ENCODE measurements at regions not wholly inside any gene's neighbourhood (a gene's known extent, or its start where the extent isn't known, plus 50 kb on each side); places are given as distances from the start of the nearest gene placed in this dataset.
"Not testable (repeated sequence)": the region's sequence is repeated elsewhere in the genome, so short reads cannot be mapped to it uniquely, and the experiment has no call there.

DNA sequence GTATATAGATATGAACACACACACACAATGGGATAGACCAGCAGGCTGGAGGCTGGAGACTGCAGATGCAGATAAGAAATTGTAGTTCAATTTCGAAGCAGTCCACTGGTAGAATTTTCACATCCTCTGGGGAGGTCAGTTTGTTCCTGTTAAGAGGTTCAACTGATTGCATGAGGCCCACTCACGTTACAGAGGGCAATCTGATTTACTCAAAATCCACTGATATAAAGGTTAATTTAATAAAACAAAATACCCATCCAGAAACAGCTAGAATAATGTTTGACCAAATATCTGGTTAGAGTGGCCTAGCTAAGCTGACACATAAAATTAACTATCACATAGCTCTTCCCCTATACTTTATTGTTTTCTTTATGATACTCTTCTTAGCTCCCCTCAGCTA, 162.9 kb upstream of the SMIM30 start:
- no peaks in the 10 kb centered on the region for H3K36me3 ChIP-seq (ENCODE audit: control insufficient read depth in 1 of 2, insufficient read depth in 2 of 2, low read length in 2 of 2)
- DNase-seq, result no peak
- H3K9me3 ChIP-seq (ENCODE audit: insufficient read depth, low read depth, low read length), result no peaks in the 10 kb centered on the region
- no peaks in the 10 kb centered on the region for H3K79me2 ChIP-seq (ENCODE audit: control insufficient read depth, insufficient read depth, low read length, poor library complexity)
- no peak overlapping the region for H2BK120ac ChIP-seq (ENCODE audit: insufficient read depth, low read length, poor library complexity)
- no peak overlapping the region for H3K27ac ChIP-seq (ENCODE audit: low read depth, low read length)
- H4K91ac ChIP-seq (ENCODE audit: low read depth, low read length), result no peak overlapping the region
- no peak overlapping the region for H4K12ac ChIP-seq (ENCODE audit: low read depth, low read length)
- no peak overlapping the region for H3K4ac ChIP-seq (ENCODE audit: low read depth, low read length)
- peaks cover 3 to 4% of the 10 kb centered on the region in 2 experiments for H3K4me1 ChIP-seq (ENCODE audit: control insufficient read depth in 1 of 2, insufficient read depth in 2 of 2, low read length in 2 of 2)
- no peak overlapping the region for H3K14ac ChIP-seq (ENCODE audit: low read length)
- H3K27me3 ChIP-seq (ENCODE audit: insufficient read depth, low read length), result no peaks in the 10 kb centered on the region
- H2AK5ac ChIP-seq (ENCODE audit: low read length), result no peak overlapping the region
- no CpG with 5 or more reads among the region's 2 CpGs for WGBS (ENCODE audit: extremely low coverage, insufficient coverage, insufficient read length)
- no peak overlapping the region for H3K4me2 ChIP-seq (ENCODE audit: low read length)
- no peak overlapping the region for H4K8ac ChIP-seq (ENCODE audit: low read depth, low read length)
- H2AFZ ChIP-seq (ENCODE audit: insufficient read depth, low read length, poor library complexity), result no peak overlapping the region
- H2BK5ac ChIP-seq (ENCODE audit: low read depth, low read length, poor library complexity), result no peak overlapping the region
- no peak overlapping the region for H3K23ac ChIP-seq (ENCODE audit: low read length)
- no peak overlapping the region for H3K18ac ChIP-seq (ENCODE audit: low read length)
- no peak overlapping the region for H3K4me3 ChIP-seq (ENCODE audit: low read depth, low read length)
- no peak overlapping the region for H2BK12ac ChIP-seq (ENCODE audit: low read length)
- no peak overlapping the region for H3K9ac ChIP-seq (ENCODE audit: low read length)
- H3K79me1 ChIP-seq (ENCODE audit: low read length), result no peaks in the 10 kb centered on the region

DNA sequence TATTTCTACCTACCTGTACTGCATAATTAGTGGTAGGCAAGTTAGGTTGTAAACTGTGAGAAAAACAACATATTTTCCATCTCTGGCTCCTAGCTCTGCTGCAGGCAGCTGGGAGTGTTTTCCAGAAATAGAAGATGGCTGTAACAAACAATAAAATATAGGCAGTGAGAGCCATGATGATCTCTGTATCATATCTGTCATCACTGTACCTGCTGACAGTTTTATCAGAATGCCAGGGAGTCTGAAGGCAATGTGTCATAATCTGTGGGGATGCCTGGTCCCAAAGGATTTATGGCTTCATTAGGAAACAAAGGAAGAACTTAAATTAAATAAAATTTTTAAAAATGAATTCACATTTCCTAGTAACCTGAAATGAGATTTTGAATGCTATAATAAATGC, 160.9 kb upstream of the SMIM30 start:
- Histone ChIP-seq H3K79me2 (ENCODE audit: control insufficient read depth, insufficient read depth, low read length, poor library complexity) (no peaks in the 10 kb centered on the region), H3K14ac (ENCODE audit: low read length) (no peak overlapping the region)

DNA sequence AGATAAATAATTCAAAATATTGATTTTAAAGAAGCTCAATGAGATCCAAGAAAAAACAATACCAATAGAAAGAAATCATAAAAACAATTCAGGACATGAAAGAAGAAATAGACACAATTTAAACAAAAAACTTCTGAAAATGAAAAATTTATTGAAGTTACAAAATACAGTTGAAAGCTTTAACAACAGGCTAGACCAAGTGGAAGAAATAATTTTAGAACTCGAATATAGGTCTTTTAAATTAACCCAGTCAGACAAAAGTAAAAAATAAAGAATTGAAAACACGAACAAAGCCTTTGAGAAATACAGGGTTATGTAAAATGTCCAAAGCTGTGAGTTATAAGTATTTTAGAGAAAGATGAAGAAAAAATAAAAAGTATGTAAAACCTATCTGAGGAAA, 152.4 kb upstream of the SMIM30 start:
- H2AFZ ChIP-seq (ENCODE audit: insufficient read depth, low read length, poor library complexity), result no peak overlapping the region
- no peaks in the 10 kb centered on the region for H3K27me3 ChIP-seq (ENCODE audit: insufficient read depth, low read length)
- no peak for DNase-seq
- no peaks in the 10 kb centered on the region for H3K9me3 ChIP-seq (ENCODE audit: insufficient read depth, low read depth, low read length)
- H3K14ac ChIP-seq (ENCODE audit: low read length), result no peak overlapping the region
- no peak overlapping the region for H3K4me3 ChIP-seq (ENCODE audit: low read depth, low read length)
- no peaks in the 10 kb centered on the region for H3K79me1 ChIP-seq (ENCODE audit: low read length)
- no peak overlapping the region for H3K9ac ChIP-seq (ENCODE audit: low read length)
- H4K8ac ChIP-seq (ENCODE audit: low read depth, low read length), result no peak overlapping the region
- H3K27ac ChIP-seq (ENCODE audit: low read depth, low read length), result no peak overlapping the region
- no peak overlapping the region for H3K18ac ChIP-seq (ENCODE audit: low read length)
- H2BK120ac ChIP-seq (ENCODE audit: insufficient read depth, low read length, poor library complexity), result no peak overlapping the region
- H2AK5ac ChIP-seq (ENCODE audit: low read length), result no peak overlapping the region
- H2BK12ac ChIP-seq (ENCODE audit: low read length), result no peak overlapping the region
- no peaks in the 10 kb centered on the region for H3K4me1 ChIP-seq (ENCODE audit: control insufficient read depth in 1 of 2, insufficient read depth in 2 of 2, low read length in 2 of 2)
- no peak overlapping the region for H3K4ac ChIP-seq (ENCODE audit: low read depth, low read length)
- H2BK5ac ChIP-seq (ENCODE audit: low read depth, low read length, poor library complexity), result no peak overlapping the region
- H3K79me2 ChIP-seq (ENCODE audit: control insufficient read depth, insufficient read depth, low read length, poor library complexity), result no peaks in the 10 kb centered on the region
- H4K91ac ChIP-seq (ENCODE audit: low read depth, low read length), result no peak overlapping the region
- H3K4me2 ChIP-seq (ENCODE audit: low read length), result no peak overlapping the region
- no CpG with 5 or more reads among the region's 2 CpGs for whole genome bisulfite sequencing (ENCODE audit: extremely low coverage, insufficient coverage, insufficient read length)
- no peak overlapping the region for H3K23ac ChIP-seq (ENCODE audit: low read length)
- H3K36me3 ChIP-seq (ENCODE audit: control insufficient read depth in 1 of 2, insufficient read depth in 2 of 2, low read length in 2 of 2), result no peaks in the 10 kb centered on the region
- H4K12ac ChIP-seq (ENCODE audit: low read depth, low read length), result no peak overlapping the region

More for the DNA sequence above, 160.9 kb upstream of the SMIM30 start:
- H3K4ac ChIP-seq (ENCODE audit: low read depth, low read length), result no peak overlapping the region
- no peaks in the 10 kb centered on the region for H3K9me3 ChIP-seq (ENCODE audit: insufficient read depth, low read depth, low read length)
- no peak overlapping the region for H3K27ac ChIP-seq (ENCODE audit: low read depth, low read length)
- no peaks in the 10 kb centered on the region for H3K36me3 ChIP-seq (ENCODE audit: control insufficient read depth in 1 of 2, insufficient read depth in 2 of 2, low read length in 2 of 2)
- no peak overlapping the region for H3K9ac ChIP-seq (ENCODE audit: low read length)
- no peak overlapping the region for H4K12ac ChIP-seq (ENCODE audit: low read depth, low read length)
- H4K8ac ChIP-seq (ENCODE audit: low read depth, low read length), result no peak overlapping the region
- H3K18ac ChIP-seq (ENCODE audit: low read length), result no peak overlapping the region
- H2BK12ac ChIP-seq (ENCODE audit: low read length), result no peak overlapping the region
- no peak overlapping the region for H3K4me2 ChIP-seq (ENCODE audit: low read length)
- H3K4me1 ChIP-seq (ENCODE audit: control insufficient read depth in 1 of 2, insufficient read depth in 2 of 2, low read length in 2 of 2), result no peaks in the 10 kb centered on the region
- H4K91ac ChIP-seq (ENCODE audit: low read depth, low read length), result no peak overlapping the region
- H2BK5ac ChIP-seq (ENCODE audit: low read depth, low read length, poor library complexity), result no peak overlapping the region
- H3K4me3 ChIP-seq (ENCODE audit: low read depth, low read length), result no peak overlapping the region
- H3K27me3 ChIP-seq (ENCODE audit: insufficient read depth, low read length), result no peaks in the 10 kb centered on the region
- no peak overlapping the region for H2AFZ ChIP-seq (ENCODE audit: insufficient read depth, low read length, poor library complexity)
- no peak overlapping the region for H2AK5ac ChIP-seq (ENCODE audit: low read length)
- H3K79me1 ChIP-seq (ENCODE audit: low read length), result no peaks in the 10 kb centered on the region
- no peak overlapping the region for H2BK120ac ChIP-seq (ENCODE audit: insufficient read depth, low read length, poor library complexity)
- DNase-seq, result no peak
- no peak overlapping the region for H3K23ac ChIP-seq (ENCODE audit: low read length)

DNA sequence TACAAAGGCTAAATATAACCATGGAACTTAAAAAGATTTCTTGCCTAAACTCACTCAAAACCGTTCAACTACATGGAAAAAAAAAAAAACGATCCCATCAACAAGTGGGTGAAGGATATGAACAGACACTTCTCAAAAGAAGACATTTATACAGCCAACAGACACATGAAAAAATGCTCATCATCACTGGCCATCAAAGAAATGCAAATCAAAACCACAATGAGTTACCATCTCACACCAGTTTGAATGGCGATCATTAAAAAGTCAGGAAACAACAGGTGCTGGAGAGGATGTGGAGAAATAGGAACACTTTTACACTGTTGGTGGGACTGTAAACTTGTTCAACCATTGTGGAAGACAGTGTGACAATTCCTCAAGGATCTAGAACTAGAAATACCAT, 151.2 kb upstream of the SMIM30 start:
- not testable (repeated sequence) for H2BK120ac ChIP-seq (ENCODE audit: insufficient read depth, low read length, poor library complexity); H3K27me3 ChIP-seq (ENCODE audit: insufficient read depth, low read length); H2AFZ ChIP-seq (ENCODE audit: insufficient read depth, low read length, poor library complexity); H3K4ac ChIP-seq (ENCODE audit: low read depth, low read length); H3K23ac ChIP-seq (ENCODE audit: low read length); H4K91ac ChIP-seq (ENCODE audit: low read depth, low read length); H2BK5ac ChIP-seq (ENCODE audit: low read depth, low read length, poor library complexity); H3K79me1 ChIP-seq (ENCODE audit: low read length); H3K79me2 ChIP-seq (ENCODE audit: control insufficient read depth, insufficient read depth, low read length, poor library complexity); H4K12ac ChIP-seq (ENCODE audit: low read depth, low read length); H4K8ac ChIP-seq (ENCODE audit: low read depth, low read length); H2BK12ac ChIP-seq (ENCODE audit: low read length); H2AK5ac ChIP-seq (ENCODE audit: low read length); H3K14ac ChIP-seq (ENCODE audit: low read length); H3K4me2 ChIP-seq (ENCODE audit: low read length); H3K9ac ChIP-seq (ENCODE audit: low read length); H3K36me3 ChIP-seq (ENCODE audit: control insufficient read depth in 1 of 2, insufficient read depth in 2 of 2, low read length in 2 of 2); H3K18ac ChIP-seq (ENCODE audit: low read length); H3K4me3 ChIP-seq (ENCODE audit: low read depth, low read length); H3K4me1 ChIP-seq (ENCODE audit: control insufficient read depth in 1 of 2, insufficient read depth in 2 of 2, low read length in 2 of 2); H3K9me3 ChIP-seq (ENCODE audit: insufficient read depth, low read depth, low read length); H3K27ac ChIP-seq (ENCODE audit: low read depth, low read length); DNase-seq
- WGBS (ENCODE audit: extremely low coverage, insufficient coverage, insufficient read length), result no CpG with 5 or more reads among the region's 3 CpGs

DNA sequence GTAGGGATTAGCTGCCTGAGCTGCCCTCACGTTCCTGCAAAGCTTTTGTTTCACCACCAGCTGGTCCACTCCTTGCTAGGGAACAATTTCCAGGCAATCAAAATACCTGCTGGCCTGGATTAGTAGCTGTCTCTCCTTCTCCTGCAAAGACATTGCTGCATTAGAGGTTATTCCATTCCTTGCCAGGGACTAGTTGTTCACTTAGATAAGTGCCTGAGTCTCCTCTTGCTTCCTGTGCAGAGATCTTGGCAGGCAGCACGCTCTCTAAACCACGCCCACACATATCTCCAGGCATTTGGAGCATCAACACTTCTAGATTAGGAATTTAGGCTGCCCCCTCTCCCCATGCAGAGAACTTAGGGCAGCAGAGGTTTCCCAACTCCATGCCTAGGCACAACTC, 150.4 kb upstream of the SMIM30 start:
- Histone ChIP-seq H4K91ac (ENCODE audit: low read depth, low read length) (no peak overlapping the region), H2BK12ac (ENCODE audit: low read length) (no peak overlapping the region), H2AFZ (ENCODE audit: insufficient read depth, low read length, poor library complexity) (no peak overlapping the region), H4K12ac (ENCODE audit: low read depth, low read length) (no peak overlapping the region), H2BK120ac (ENCODE audit: insufficient read depth, low read length, poor library complexity) (no peak overlapping the region), H2BK5ac (ENCODE audit: low read depth, low read length, poor library complexity) (no peak overlapping the region), H2AK5ac (ENCODE audit: low read length) (no peak overlapping the region), H3K27me3 (ENCODE audit: insufficient read depth, low read length) (no peaks in the 10 kb centered on the region), H3K4me2 (ENCODE audit: low read length) (no peak overlapping the region), H3K18ac (ENCODE audit: low read length) (no peak overlapping the region), H3K9me3 (ENCODE audit: insufficient read depth, low read depth, low read length) (no peaks in the 10 kb centered on the region), H3K9ac (ENCODE audit: low read length) (no peak overlapping the region), H3K4me1 (ENCODE audit: control insufficient read depth in 1 of 2, insufficient read depth in 2 of 2, low read length in 2 of 2) (no peaks in the 10 kb centered on the region), H3K4ac (ENCODE audit: low read depth, low read length) (no peak overlapping the region), H3K27ac (ENCODE audit: low read depth, low read length) (no peak overlapping the region), H3K79me2 (ENCODE audit: control insufficient read depth, insufficient read depth, low read length, poor library complexity) (no peaks in the 10 kb centered on the region), H3K36me3 (ENCODE audit: control insufficient read depth in 1 of 2, insufficient read depth in 2 of 2, low read length in 2 of 2) (no peaks in the 10 kb centered on the region), H3K23ac (ENCODE audit: low read length) (no peak overlapping the region), H3K79me1 (ENCODE audit: low read length) (no peaks in the 10 kb centered on the region), H3K4me3 (ENCODE audit: low read depth, low read length) (no peak overlapping the region), H4K8ac (ENCODE audit: low read depth, low read length) (no peak overlapping the region), H3K14ac (ENCODE audit: low read length) (no peak overlapping the region)
- no CpG with 5 or more reads among the region's 3 CpGs for WGBS (ENCODE audit: extremely low coverage, insufficient coverage, insufficient read length)
- DNase-seq, result no peak
